ENCODE measurements at regions not wholly inside any gene's neighbourhood (a gene's known extent, or its start where the extent isn't known, plus 50 kb on each side); places are given as distances from the start of the nearest gene placed in this dataset.

DNA sequence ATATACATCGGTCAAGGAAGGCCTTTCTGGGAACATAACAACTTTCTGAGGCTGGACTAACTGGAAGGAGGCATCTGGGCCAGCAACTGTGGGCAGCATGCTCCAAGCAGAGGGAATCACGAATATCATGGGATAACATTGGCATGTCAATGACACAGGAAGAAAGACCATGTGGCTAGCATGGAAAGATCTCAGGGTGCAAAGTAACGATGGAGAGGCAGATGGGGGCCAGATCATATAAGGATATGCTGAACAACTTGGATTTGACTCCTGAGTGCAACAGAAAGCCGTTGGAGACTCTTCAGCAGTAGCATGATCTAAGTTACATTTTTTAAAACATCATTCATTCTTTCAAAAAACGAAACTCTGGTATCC, 133.6 kb downstream of the FOXI3 start:
- no peak overlapping the region for H2BK5ac ChIP-seq (ENCODE audit: low read depth, low read length)
- no peak overlapping the region for H4K91ac ChIP-seq (replicated peaks; ENCODE audit: insufficient read length, low read length)
- no peak overlapping the region for H3K4me2 ChIP-seq (ENCODE audit: insufficient read depth in 1 of 2, low read depth in 2 of 2, low read length in 2 of 2)
- no peaks in the 10 kb centered on the region for H3K79me1 ChIP-seq (ENCODE audit: low read depth, low read length)
- H2BK12ac ChIP-seq (ENCODE audit: low read depth, low read length) = no peak overlapping the region
- no peak overlapping the region for H2BK120ac ChIP-seq (replicated peaks; ENCODE audit: low read depth, low read length)
- FAIRE-seq (no peak), DNase-seq (ENCODE audit: low read depth in 1 of 2, low spot score in 2 of 2) (no peak)
- WGBS, 2 experiments (ENCODE audit: extremely low coverage in 1 of 2, insufficient coverage in 1 of 2, insufficient read length in 1 of 2, insufficient replicate concordance in 2 of 2, low coverage in 1 of 2, low lambda C conversion rate in 2 of 2, missing lambda C conversion rate in 1 of 2) = 86% methylated on average over 5 of the region's 5 CpGs; no CpG with 5 or more reads in 1 of the 2 experiments
- no peak overlapping the region for H2BK15ac ChIP-seq (ENCODE audit: low read length)
- no peak overlapping the region for H3K18ac ChIP-seq (ENCODE audit: extremely low read depth, low read length)
- no peak overlapping the region for H3K4me3 ChIP-seq (ENCODE audit: extremely low read depth in 1 of 4, insufficient read depth in 2 of 4, low read depth in 3 of 4, low read length in 4 of 4)
- no peak overlapping the region for H2AFZ ChIP-seq (ENCODE audit: low read length)
- no peaks in the 10 kb centered on the region for H3K23me2 ChIP-seq (ENCODE audit: low read depth, low read length)
- H3K14ac ChIP-seq (ENCODE audit: insufficient read length) = no peak overlapping the region
- H3K4me1 ChIP-seq (replicated peaks in 1 of 4; ENCODE audit: control insufficient read depth in 3 of 4, insufficient read depth in 4 of 4, low read length in 3 of 4) = peaks cover 2 to 9% (median 4%) of the 10 kb centered on the region in 4 experiments; a peak in 4 of 7 replicates
- H3K36me3 ChIP-seq (ENCODE audit: control insufficient read depth in 2 of 4, insufficient read depth in 4 of 4, low read length in 3 of 4) = no peaks in the 10 kb centered on the region
- no peaks in the 10 kb centered on the region for H3K27me3 ChIP-seq (replicated peaks in 1 of 4; ENCODE audit: control insufficient read depth in 3 of 4, extremely low read depth in 1 of 4, insufficient read depth in 3 of 4, low read length in 3 of 4)
- H4K5ac ChIP-seq (ENCODE audit: insufficient read length, low read depth, low read length) = no peak overlapping the region
- H4K20me1 ChIP-seq (replicated peaks in 1 of 2; ENCODE audit: control insufficient read depth in 1 of 2, insufficient read depth in 2 of 2, low read length in 2 of 2) = no peaks in the 10 kb centered on the region
- no peak overlapping the region for H3K27ac ChIP-seq (ENCODE audit: low read depth, low read length)
- CTCF ChIA-PET (ENCODE audit: partially characterized antibody) = interaction anchor here (2.3 kb wide), 1 partner anchor 11 kb away, joined by 12 read pairs; no protein-coding TSS in a partner anchor
- no peak overlapping the region for H3K23ac ChIP-seq (ENCODE audit: insufficient read length)
- no peak overlapping the region for H3K56ac ChIP-seq (replicated peaks; ENCODE audit: insufficient read length, low read depth, low read length)
- H3K9me3 ChIP-seq (ENCODE audit: insufficient read depth in 2 of 2, low read depth in 1 of 2, low read length in 1 of 2) = no peaks in the 10 kb centered on the region
- H3K9ac ChIP-seq (replicated peaks in 1 of 4; ENCODE audit: extremely low read depth in 1 of 4, low read depth in 3 of 4, low read length in 3 of 4) = no peak overlapping the region
- no peak overlapping the region for H4K8ac ChIP-seq (ENCODE audit: extremely low read depth, insufficient read depth, low read length)
- H3K79me2 ChIP-seq (ENCODE audit: control insufficient read depth in 1 of 2, insufficient read depth in 2 of 2, low read length in 2 of 2) = no peaks in the 10 kb centered on the region
- H2BK20ac ChIP-seq (ENCODE audit: low read length) = no peak overlapping the region
- no peak overlapping the region for H3K4ac ChIP-seq (replicated peaks; ENCODE audit: insufficient read length, low read depth, low read length)
- no peak overlapping the region for H2AK5ac ChIP-seq (ENCODE audit: low read depth, low read length)
- POLR2A ChIA-PET (ENCODE audit: partially characterized antibody) = no interaction called here
- no peak for TF ChIP-seq CTBP2 (IDR thresholded peaks at IDR 0.05; ENCODE audit: borderline replicate concordance, insufficient read depth, insufficient read length, low read length)
- no peak for TF ChIP-seq POLR2A (IDR thresholded peaks at IDR 0.05; ENCODE audit: control extremely low read depth in 1 of 2, low read depth in 2 of 2, low read length in 2 of 2)
- no peak for TF ChIP-seq EZH2 (IDR thresholded peaks at IDR 0.05; ENCODE audit: low read depth, low read length, severe bottlenecking)
- no peak for TF ChIP-seq JUN (IDR thresholded peaks at IDR 0.05; ENCODE audit: low read depth, low read length)
- TF ChIP-seq ZNF274 (IDR thresholded peaks at IDR 0.05; ENCODE audit: borderline replicate concordance, extremely low read depth, low read length) = no peak
- TF ChIP-seq CHD2 (IDR thresholded peaks at IDR 0.05; ENCODE audit: low read length) = no peak
- TF ChIP-seq RAD21 (IDR thresholded peaks at IDR 0.05 in 1 of 2, conservative IDR thresholded peaks at IDR 0.05 in 1 of 2; ENCODE audit: low read depth in 2 of 2, low read length in 2 of 2) = no peak
- TF ChIP-seq EGR1 (IDR thresholded peaks at IDR 0.05; ENCODE audit: borderline replicate concordance, low read depth, low read length) = no peak
- TF ChIP-seq, protein P1, sequence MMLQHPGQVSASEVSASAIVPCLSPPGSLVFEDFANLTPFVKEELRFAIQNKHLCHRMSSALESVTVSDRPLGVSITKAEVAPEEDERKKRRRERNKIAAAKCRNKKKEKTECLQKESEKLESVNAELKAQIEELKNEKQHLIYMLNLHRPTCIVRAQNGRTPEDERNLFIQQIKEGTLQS (IDR thresholded peaks at IDR 0.05; ENCODE audit: insufficient read depth, low read depth, low read length) = no peak
- no peak for TF ChIP-seq BCL11A (IDR thresholded peaks at IDR 0.05; ENCODE audit: low read depth in 2 of 2, low read length in 2 of 2)
- no peak for TF ChIP-seq TEAD4 (IDR thresholded peaks at IDR 0.05; ENCODE audit: low read depth, low read length)
- TF ChIP-seq SP2 (IDR thresholded peaks at IDR 0.05; ENCODE audit: low read length) = no peak
- TF ChIP-seq SP4 (IDR thresholded peaks at IDR 0.05; ENCODE audit: low read length) = no peak
- no peak for TF ChIP-seq CHD1 (IDR thresholded peaks at IDR 0.05; ENCODE audit: low read depth, low read length)

Data from H1 (cell line).